SK-N-SH (cell line): ENCODE measurements at regions not wholly inside any gene's neighbourhood (a gene's known extent, or its start where the extent isn't known, plus 50 kb on each side); places are given as distances from the start of the nearest gene placed in this dataset.

Source experiments
- CTCF ChIA-PET: fragments of 300-600, 350-600 bp; formaldehyde crosslinking; extraction: SDS; loops from one replicate; lab custom pipeline; 2021; lab: Yijun Ruan, JAX
- POLR2A ChIA-PET: fragments of 350-600 bp; sonication (Branson Sonifier 250); formaldehyde crosslinking; extraction: SDS; loops from one replicate; lab custom pipeline; 2020; ENCODE audit warnings: antibody characterized with exemption, inconsistent platforms; lab: Yijun Ruan, JAX
- DNase-seq: peaks from one replicate; pipeline ENCODE4 v3.0.0; 2012
- H2AFZ ChIP-seq: fragments of 200-600 bp; sonication (generic); 2 replicates; pipeline ENCODE4 v1.8.1; 2016; ENCODE audit warnings: antibody characterized with exemption, mild to moderate bottlenecking, low read depth
- H3F3A ChIP-seq: fragments of 200-600 bp; sonication (generic); replicated peaks from 2 replicates; pipeline ENCODE3; 2016; ENCODE audit warnings: antibody characterized with exemption, mild to moderate bottlenecking; ENCODE audit not compliant: insufficient read depth
- H3K27ac ChIP-seq, 2 experiments: fragments of 200-500 bp in 1 of 2; fragments of 200-600 bp in 1 of 2; sonication (Bioruptor generic) in 1 of 2; sonication (generic), shearing (Covaris generic) in 1 of 2; 2 replicates each; pipeline versions ENCODE4 v1.5.1 to v1.6.1; 2014 to 2016; ENCODE audit warnings: low read depth in 2 of 2, inconsistent platforms in 1 of 2, low read length in 1 of 2, mild to moderate bottlenecking in 1 of 2, mixed read lengths in 1 of 2
- H3K27me3 ChIP-seq: fragments of 200-600 bp; sonication (generic), shearing (Covaris generic); 2 replicates; pipeline ENCODE4 v1.6.1; 2016; ENCODE audit warnings: mixed run types; ENCODE audit not compliant: insufficient read depth
- H3K36me3 ChIP-seq, 2 experiments: fragments of 200-500 bp in 1 of 2; fragments of 200-600 bp in 1 of 2; sonication (Bioruptor generic) in 1 of 2; sonication (generic) in 1 of 2; replicated peaks in 1 of 2; 2 replicates each; pipeline versions ENCODE3 to v1.5.1; 2014 to 2016; ENCODE audit warnings: low read length in 1 of 2, mild to moderate bottlenecking in 1 of 2; ENCODE audit not compliant: insufficient read depth in 2 of 2, control insufficient read depth in 1 of 2
- H3K4me1 ChIP-seq, 2 experiments: fragments of 200-500 bp in 1 of 2; fragments of 200-600 bp in 1 of 2; sonication (Bioruptor generic) in 1 of 2; sonication (generic), shearing (Covaris generic) in 1 of 2; 2 replicates each; pipeline versions ENCODE4 v1.5.1 to v1.6.1; 2014 to 2016; ENCODE audit warnings: low read depth in 1 of 2, low read length in 1 of 2, mixed run types in 1 of 2; ENCODE audit not compliant: insufficient read depth in 2 of 2, control insufficient read depth in 1 of 2
- H3K4me2 ChIP-seq: fragments of 200-600 bp; sonication (generic), shearing (Covaris generic); 2 replicates; pipeline ENCODE4 v1.6.1; 2017; ENCODE audit warnings: mixed run types
- H3K4me3 ChIP-seq, 2 experiments: fragments of 200-500 bp in 1 of 2; fragments of 200-600 bp in 1 of 2; sonication (Bioruptor generic) in 1 of 2; sonication (generic), shearing (Covaris generic) in 1 of 2; 2 replicates each; pipeline versions ENCODE4 v1.5.1 to v1.8.1; 2014 to 2016; ENCODE audit warnings: low read depth in 2 of 2, inconsistent platforms in 1 of 2, low read length in 1 of 2, mild to moderate bottlenecking in 1 of 2, mixed read lengths in 1 of 2, moderate library complexity in 1 of 2
- H3K79me2 ChIP-seq: fragments of 200-600 bp; sonication (generic); 2 replicates; pipeline ENCODE4 v1.8.1; 2017; ENCODE audit warnings: mild to moderate bottlenecking; ENCODE audit not compliant: insufficient read depth
- H3K9ac ChIP-seq: fragments of 200-600 bp; sonication (generic); 2 replicates; pipeline ENCODE4 v1.6.1; 2017; ENCODE audit warnings: mixed run types
- H3K9me2 ChIP-seq: fragments of 200-600 bp; sonication (generic); 2 replicates; pipeline ENCODE4 v1.6.1; 2017; ENCODE audit warnings: mixed run types
- H3K9me3 ChIP-seq: fragments of 200-600 bp; sonication (generic); 2 replicates; pipeline ENCODE4 v1.6.1; 2017; ENCODE audit warnings: mixed run types, mild to moderate bottlenecking, moderate library complexity
- H4K20me1 ChIP-seq: fragments of 200-600 bp; sonication (generic); 2 replicates; pipeline ENCODE4 v1.6.1; 2017; ENCODE audit warnings: mild to moderate bottlenecking, mixed run types; ENCODE audit not compliant: insufficient read depth
- CHD2 ChIP-seq: fragments of 150-350 bp; IDR thresholded peaks from 2 replicates; pipeline ENCODE4 v1.6.1; 2018; ENCODE audit warnings: low read length; ENCODE audit not compliant: partially characterized antibody
- CTCF ChIP-seq: fragments of 200-600 bp; sonication (generic); IDR thresholded peaks from 2 replicates; pipeline ENCODE4 v1.6.1; 2017; ENCODE audit warnings: antibody characterized with exemption, mild to moderate bottlenecking, moderate library complexity
- ELF1 ChIP-seq: IDR thresholded peaks from 2 replicates; pipeline ENCODE4 v1.4.0; 2012
- EP300 ChIP-seq, 2 experiments: IDR thresholded peaks; 2 replicates each; pipeline versions ENCODE4 v1.4.0 to v1.6.1; 2012; ENCODE audit warnings: borderline replicate concordance in 1 of 2, low read depth in 1 of 2, low read length in 1 of 2
- EZH2phosphoT487 ChIP-seq: fragments of 200-600 bp; sonication (generic); IDR thresholded peaks from 2 replicates; pipeline ENCODE4 v1.6.1; 2017; ENCODE audit warnings: low read depth, mixed run types, mild to moderate bottlenecking, antibody characterized with exemption, moderate library complexity, borderline replicate concordance
- FOXM1 ChIP-seq: IDR thresholded peaks from 2 replicates; pipeline ENCODE4 v1.4.0; 2012; ENCODE audit warnings: low read depth, mild to moderate bottlenecking
- IRF3 ChIP-seq: fragments of 150-350 bp; IDR thresholded peaks from 2 replicates; pipeline ENCODE4 v1.6.1; 2016; ENCODE audit warnings: mild to moderate bottlenecking, low read depth, low read length
- MEF2A ChIP-seq: IDR thresholded peaks from 2 replicates; pipeline ENCODE4 v1.4.0; 2012; ENCODE audit warnings: low read depth, borderline replicate concordance
- MXI1 ChIP-seq: IDR thresholded peaks from 2 replicates; pipeline ENCODE4 v1.6.1; 2012; ENCODE audit warnings: mild to moderate bottlenecking, low read depth, low read length, improper control_type of control experiment
- NRF1 ChIP-seq: IDR thresholded peaks from 2 replicates; pipeline ENCODE4 v1.6.1; 2012; ENCODE audit warnings: low read depth, mild to moderate bottlenecking, low read length
- POLR2AphosphoS5 ChIP-seq: IDR thresholded peaks from 2 replicates; pipeline ENCODE4 v1.6.1; 2012; ENCODE audit warnings: low read depth, low read length
- RCOR1 ChIP-seq: fragments of 150-350 bp; IDR thresholded peaks from 2 replicates; pipeline ENCODE4 v1.6.1; 2017; ENCODE audit warnings: antibody characterized with exemption, low read length
- SIN3A ChIP-seq: IDR thresholded peaks from 2 replicates; pipeline ENCODE4 v1.6.1; 2012; ENCODE audit warnings: low read depth, mild to moderate bottlenecking, low read length, moderate library complexity, borderline replicate concordance
- TAF1 ChIP-seq: IDR thresholded peaks from 2 replicates; pipeline ENCODE4 v1.6.1; 2012; ENCODE audit warnings: low read depth, mild to moderate bottlenecking, low read length, moderate library complexity, borderline replicate concordance
- USF1 ChIP-seq: IDR thresholded peaks from 2 replicates; pipeline ENCODE4 v1.4.0; 2012; ENCODE audit warnings: low read depth, borderline replicate concordance
- USF2 ChIP-seq: fragments of 150-350 bp; IDR thresholded peaks from 2 replicates; pipeline ENCODE4 v1.6.1; 2017; ENCODE audit warnings: antibody characterized with exemption, low read length, low read depth, borderline replicate concordance

- Histone ChIP-seq H3K4me3 (no peak overlapping the region), H2AFZ (no peak overlapping the region), H3K27ac (no peak overlapping the region), H3K9me2 (no peaks in the 10 kb centered on the region), H3K9ac (no peak overlapping the region), H3K79me2 (no peaks in the 10 kb centered on the region), H3K9me3 (no peaks in the 10 kb centered on the region), H3F3A (no peaks in the 10 kb centered on the region), H3K4me1 (no peaks in the 10 kb centered on the region), H4K20me1 (no peaks in the 10 kb centered on the region), H3K27me3 (no peaks in the 10 kb centered on the region), H3K36me3 (no peaks in the 10 kb centered on the region), H3K4me2 (no peak overlapping the region)
- TF ChIP-seq POLR2AphosphoS5: no peak
- no peak for TF ChIP-seq NRF1
- TF ChIP-seq TAF1: no peak
- TF ChIP-seq SIN3A: no peak
- no peak for TF ChIP-seq USF1
- no peak for TF ChIP-seq IRF3
- no peak for TF ChIP-seq EZH2phosphoT487
- no peak for TF ChIP-seq ELF1
- TF ChIP-seq MEF2A: no peak
- no peak for TF ChIP-seq CTCF
- TF ChIP-seq FOXM1: no peak
- no peak for TF ChIP-seq CHD2
- no peak for TF ChIP-seq MXI1
- TF ChIP-seq USF2: no peak
- TF ChIP-seq RCOR1: no peak
- no peak for TF ChIP-seq EP300 (IDR thresholded peaks at IDR 0.05; ENCODE audit: borderline replicate concordance in 1 of 2, low read depth in 1 of 2, low read length in 1 of 2)
- ChIA-PET POLR2A (no interaction called here), CTCF (no interaction called here)
- DNase-seq: no peak
These were observed 807.8 kb downstream of the DSC3 start for GRCh38 chr18:30234755-30235154.
